Naive B cell (primary cell): ENCODE measurements at regions not wholly inside any gene's neighbourhood (a gene's known extent, or its start where the extent isn't known, plus 50 kb on each side); places are given as distances from the start of the nearest gene placed in this dataset.

Experiments
- ATAC-seq, 2 donors: fragments of 150-1000 bp; cut with Tn5 transposase; 2 replicates each; pipeline ENCODE4 v1.10.0; 2021; ENCODE audit warnings: low read depth in 2 of 2, mild to moderate bottlenecking in 2 of 2, moderate library complexity in 2 of 2
- DNase-seq: peaks from one replicate; pipeline ENCODE4 v3.0.0; 2022
- H3K27ac Mint-ChIP-seq, 6 donors: one replicate each; pipeline ENCODE4 v1.8.0; 2020 to 2022; ENCODE audit warnings: mild to moderate bottlenecking in 6 of 6, mixed read lengths in 6 of 6, moderate library complexity in 5 of 6, inconsistent platforms in 2 of 6
- H3K27me3 Mint-ChIP-seq, 3 donors: one replicate each; pipeline ENCODE4 v1.8.0; 2021 to 2022; ENCODE audit warnings: mixed read lengths in 3 of 3, mild to moderate bottlenecking in 1 of 3
- H3K36me3 Mint-ChIP-seq, 2 donors: one replicate each; pipeline ENCODE4 v1.8.0; 2020 to 2022; ENCODE audit warnings: mixed read lengths in 2 of 2, inconsistent platforms in 1 of 2, mild to moderate bottlenecking in 1 of 2
- H3K4me1 Mint-ChIP-seq, 3 donors: one replicate each; pipeline ENCODE4 v1.8.0; 2020 to 2022; ENCODE audit warnings: mixed read lengths in 3 of 3, inconsistent platforms in 1 of 3, mild to moderate bottlenecking in 1 of 3, moderate library complexity in 1 of 3
- H3K4me3 Mint-ChIP-seq, 8 donors: one replicate each; pipeline ENCODE4 v1.8.0; 2020 to 2022; ENCODE audit warnings: mild to moderate bottlenecking in 8 of 8, mixed read lengths in 8 of 8, moderate library complexity in 8 of 8, inconsistent platforms in 2 of 8
- H3K9me3 Mint-ChIP-seq, 7 donors: one replicate each; pipeline ENCODE4 v1.8.0; 2020 to 2022; ENCODE audit warnings: mixed read lengths in 7 of 7, mild to moderate bottlenecking in 5 of 7, inconsistent platforms in 2 of 7, moderate library complexity in 1 of 7

DNA sequence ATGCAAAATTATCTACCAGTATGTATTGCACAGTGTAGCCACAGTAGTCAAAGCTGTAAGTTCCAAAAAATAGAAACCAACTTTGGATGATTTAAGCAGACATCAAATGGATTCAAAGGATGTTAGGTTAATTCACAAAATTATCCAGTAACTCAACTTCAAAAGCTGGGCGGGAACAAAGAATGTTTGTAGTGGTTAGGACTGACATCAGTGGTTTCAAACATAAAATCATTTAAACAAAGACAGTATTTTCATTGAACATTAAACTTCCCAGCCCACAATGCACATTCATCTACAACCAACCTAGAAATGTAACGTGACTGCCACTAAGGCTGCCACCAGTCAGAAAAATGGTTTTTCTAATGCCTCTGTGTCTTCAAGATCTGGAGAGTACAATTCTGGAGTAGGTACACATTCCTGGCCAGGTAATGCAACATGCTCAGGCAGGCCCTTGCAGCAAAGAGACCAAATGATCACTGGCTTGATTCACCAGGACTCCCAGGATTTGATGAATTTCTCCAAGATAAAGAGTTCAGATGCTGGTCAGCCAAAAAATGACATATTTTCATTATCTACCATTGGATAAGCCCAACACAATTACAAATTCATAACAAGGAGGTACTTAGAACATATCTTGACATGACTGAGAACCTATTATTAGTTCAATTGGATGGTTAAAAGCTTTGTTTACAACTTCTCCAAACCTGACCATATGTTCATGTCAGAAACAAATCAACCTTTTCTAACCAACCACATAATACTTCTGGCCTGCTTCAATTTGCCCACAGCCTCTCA, 189.8 kb upstream of the CNTN4 start:
- no peaks in the 10 kb centered on the region for H3K36me3 Mint-ChIP-seq
- ATAC-seq (no peak), DNase-seq (no peak)
- H3K4me3 Mint-ChIP-seq = no peak overlapping the region
- no peaks in the 10 kb centered on the region for H3K27me3 Mint-ChIP-seq
- peaks cover 2 to 8% (median 4%) of the 10 kb centered on the region in 7 donors for H3K9me3 Mint-ChIP-seq
- no peak overlapping the region for H3K27ac Mint-ChIP-seq
- no peaks in the 10 kb centered on the region for H3K4me1 Mint-ChIP-seq

DNA sequence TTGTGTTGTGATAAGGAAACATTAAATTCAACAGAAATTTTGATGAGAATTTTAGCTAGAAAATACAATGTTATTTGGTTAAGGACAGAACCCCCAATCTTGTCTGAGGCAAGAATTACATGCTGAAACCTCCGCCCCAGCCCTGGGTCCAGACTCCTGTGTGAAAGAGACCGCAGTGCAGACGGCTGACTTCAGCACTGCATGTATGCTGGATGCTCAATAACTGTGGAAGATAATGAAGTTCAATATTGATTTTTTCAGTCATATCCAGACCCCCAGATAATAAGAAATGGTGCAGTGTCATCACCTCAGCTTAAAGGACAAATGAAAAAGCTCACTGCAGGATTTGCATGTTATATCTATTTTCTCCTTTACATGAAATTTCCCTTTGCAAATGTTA, 188.3 kb upstream of the CNTN4 start:
- no peaks in the 10 kb centered on the region for H3K4me1 Mint-ChIP-seq
- H3K4me3 Mint-ChIP-seq = no peak overlapping the region
- H3K36me3 Mint-ChIP-seq = no peaks in the 10 kb centered on the region
- ATAC-seq = no peak
- H3K27me3 Mint-ChIP-seq = no peaks in the 10 kb centered on the region
- no peak for DNase-seq
- peaks cover 0 to 8% (median 4%) of the 10 kb centered on the region in 7 donors for H3K9me3 Mint-ChIP-seq
- no peak overlapping the region for H3K27ac Mint-ChIP-seq

DNA sequence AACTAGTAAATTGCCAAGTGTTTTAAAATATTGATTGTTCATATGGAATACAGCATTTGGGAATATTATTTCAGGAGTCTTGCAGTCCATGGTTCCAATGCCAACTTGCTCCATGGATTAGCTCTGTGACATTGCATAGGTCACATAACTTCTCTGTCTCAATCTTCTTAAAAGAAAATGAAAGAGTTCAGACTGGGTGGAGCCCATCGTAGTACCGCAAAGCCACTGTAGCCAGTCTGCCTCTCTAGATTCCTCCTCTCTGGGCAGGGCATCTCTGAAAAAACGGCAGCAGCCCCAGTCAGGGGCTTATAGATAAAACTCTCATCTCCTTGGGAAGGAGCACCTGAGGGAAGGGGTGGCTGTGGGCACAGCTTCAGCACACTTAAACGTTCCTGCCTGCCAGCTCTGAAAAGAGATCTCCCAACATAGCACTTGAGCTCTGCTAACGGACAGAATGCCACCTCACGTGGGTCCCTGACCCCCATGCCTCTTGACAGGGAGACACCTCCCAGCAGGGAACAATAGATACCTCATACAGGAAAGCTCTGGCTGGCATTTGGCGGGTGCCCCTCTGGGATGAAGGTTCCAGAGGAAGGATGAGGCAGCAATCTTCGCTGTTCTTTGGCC, 168.8 kb upstream of the CNTN4 start:
- peaks cover 3 to 21% (median 9%) of the 10 kb centered on the region in 7 donors for H3K9me3 Mint-ChIP-seq
- DNase-seq (no peak), ATAC-seq (no peak)
- H3K4me3 Mint-ChIP-seq = no peak overlapping the region
- no peaks in the 10 kb centered on the region for H3K36me3 Mint-ChIP-seq
- no peaks in the 10 kb centered on the region for H3K4me1 Mint-ChIP-seq
- H3K27me3 Mint-ChIP-seq = no peaks in the 10 kb centered on the region
- H3K27ac Mint-ChIP-seq = no peak overlapping the region

DNA sequence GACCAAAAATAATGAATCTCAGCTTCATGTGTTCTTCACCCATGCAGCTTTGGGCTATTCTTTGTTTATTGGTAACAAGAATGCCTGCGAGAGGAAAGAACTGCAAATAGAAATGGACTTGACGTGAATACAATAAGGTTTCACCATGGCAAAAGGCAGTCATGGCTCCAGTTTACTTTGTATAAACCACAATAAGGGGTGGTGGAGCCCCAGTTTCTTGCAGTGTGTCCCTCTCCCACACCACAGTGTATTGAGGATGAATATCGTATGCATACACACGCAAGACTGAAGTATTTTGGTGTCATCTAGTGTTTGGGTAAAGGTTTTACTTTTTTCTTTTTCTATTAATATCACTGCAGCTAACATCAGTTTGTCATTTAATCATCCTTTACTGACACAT, 159.7 kb upstream of the CNTN4 start:
- no peak for ATAC-seq
- peaks cover 0 to 13% (median 5%) of the 10 kb centered on the region in 7 donors for H3K9me3 Mint-ChIP-seq
- H3K36me3 Mint-ChIP-seq = no peaks in the 10 kb centered on the region
- DNase-seq = no peak
- H3K27ac Mint-ChIP-seq = no peak overlapping the region
- H3K4me3 Mint-ChIP-seq = no peak overlapping the region
- H3K4me1 Mint-ChIP-seq = no peaks in the 10 kb centered on the region
- no peaks in the 10 kb centered on the region for H3K27me3 Mint-ChIP-seq

DNA sequence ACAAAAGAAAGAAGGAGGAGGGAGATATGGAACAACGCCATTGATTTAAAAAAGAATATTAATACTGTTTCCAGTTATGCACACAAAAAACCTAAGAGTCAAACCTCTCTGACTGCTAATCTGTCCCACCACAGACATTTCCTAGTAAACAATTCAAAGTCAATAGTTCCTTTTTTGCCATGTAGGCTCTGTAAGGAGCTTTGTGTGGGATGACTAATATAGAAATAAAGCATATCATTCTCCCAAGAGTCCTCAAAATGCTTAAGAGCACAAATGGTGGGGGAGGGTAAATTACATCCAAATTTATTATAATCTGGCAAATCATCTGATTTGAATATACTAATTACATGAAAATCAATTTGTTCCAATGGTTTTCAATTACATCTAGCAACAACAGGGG, 155.9 kb upstream of the CNTN4 start:
- H3K9me3 Mint-ChIP-seq = peaks cover 0 to 8% (median 2%) of the 10 kb centered on the region in 7 donors
- H3K36me3 Mint-ChIP-seq = no peaks in the 10 kb centered on the region
- H3K27me3 Mint-ChIP-seq = no peaks in the 10 kb centered on the region
- H3K4me1 Mint-ChIP-seq = no peaks in the 10 kb centered on the region
- DNase-seq = no peak
- H3K27ac Mint-ChIP-seq = no peak overlapping the region
- no peak for ATAC-seq
- H3K4me3 Mint-ChIP-seq = no peak overlapping the region

DNA sequence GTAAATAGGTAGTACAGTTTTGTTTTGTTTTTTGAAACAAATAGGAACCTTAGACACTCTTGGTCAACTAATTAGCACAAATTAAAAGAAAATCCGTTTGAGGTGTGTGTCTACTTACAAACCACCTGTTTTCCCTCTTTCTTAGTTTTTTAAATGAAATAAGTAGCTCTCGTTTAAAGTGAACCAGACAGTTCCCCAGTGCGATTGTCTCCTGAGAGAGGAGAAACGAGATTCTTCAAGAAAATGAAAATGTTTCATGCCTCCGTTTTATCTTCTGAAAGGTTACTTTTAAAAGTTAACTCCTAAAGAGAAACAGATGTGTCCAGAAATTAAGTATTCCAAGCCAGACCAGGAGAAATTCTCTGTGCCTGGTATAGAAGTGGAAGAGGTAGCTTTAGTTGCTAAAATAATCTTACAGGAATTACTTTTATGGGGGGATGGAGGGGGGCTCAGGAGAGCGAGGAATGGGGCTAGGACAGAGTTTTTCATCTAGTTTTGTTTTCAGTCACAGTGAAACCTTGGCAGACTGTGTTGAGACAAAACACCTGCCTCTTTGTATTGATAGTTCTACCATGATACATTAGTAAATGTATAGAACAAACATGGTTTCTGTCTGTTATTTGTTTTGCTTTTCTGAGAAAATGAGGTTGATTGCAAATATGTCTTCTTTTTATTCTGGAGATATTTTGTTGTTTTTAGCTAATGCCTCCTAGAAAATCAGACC, 155.1 kb upstream of the CNTN4 start:
- H3K4me1 Mint-ChIP-seq = no peaks in the 10 kb centered on the region
- no peak for DNase-seq
- no peak overlapping the region for H3K27ac Mint-ChIP-seq
- no peak overlapping the region for H3K4me3 Mint-ChIP-seq
- peaks cover 0 to 8% (median 4%) of the 10 kb centered on the region in 7 donors for H3K9me3 Mint-ChIP-seq
- no peaks in the 10 kb centered on the region for H3K27me3 Mint-ChIP-seq
- H3K36me3 Mint-ChIP-seq = no peaks in the 10 kb centered on the region
- no peak for ATAC-seq

DNA sequence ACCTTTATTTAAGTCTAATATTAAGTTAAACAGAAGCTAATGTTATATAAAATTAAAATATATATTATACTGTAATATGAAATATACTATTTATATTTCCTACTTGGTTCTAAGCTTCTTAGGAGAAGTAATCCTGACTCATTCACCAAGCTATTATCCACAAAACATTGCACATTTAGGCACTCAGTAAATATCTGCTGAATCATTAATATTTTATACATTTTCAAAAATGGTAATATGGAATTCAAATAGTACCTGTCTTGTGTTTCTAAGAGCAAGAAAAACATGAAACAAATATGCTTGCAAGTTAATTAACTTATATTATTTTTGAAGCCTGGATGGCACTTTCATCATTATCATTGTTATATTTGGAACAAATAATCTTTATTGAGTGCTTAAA, 153.0 kb upstream of the CNTN4 start:
- Mint-ChIP-seq H3K9me3 (peaks cover 0 to 6% (median 2%) of the 10 kb centered on the region in 7 donors), H3K4me3 (no peak overlapping the region), H3K27me3 (no peaks in the 10 kb centered on the region), H3K36me3 (no peaks in the 10 kb centered on the region), H3K27ac (no peak overlapping the region), H3K4me1 (no peaks in the 10 kb centered on the region)
- no peak for DNase-seq
- ATAC-seq = no peak

DNA sequence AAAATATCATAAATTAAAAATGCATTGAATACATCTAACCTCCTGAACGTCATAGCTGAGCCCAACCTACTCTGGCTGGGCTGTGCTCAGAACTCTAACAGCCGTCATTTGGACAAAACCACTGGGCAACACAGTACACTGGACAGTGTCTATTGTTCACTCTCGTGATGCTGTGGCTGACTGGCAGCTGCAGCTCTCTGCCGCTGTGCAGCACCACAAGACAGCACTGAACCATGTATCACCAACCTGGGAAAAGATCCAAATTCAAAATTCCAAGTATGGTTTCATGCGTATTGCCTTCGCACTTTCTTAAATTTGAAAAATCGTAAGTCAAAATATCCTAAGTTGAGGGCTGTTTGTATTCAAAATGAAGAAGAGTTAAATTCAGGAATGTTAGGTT, 145.1 kb upstream of the CNTN4 start:
- ATAC-seq (no peak), DNase-seq (no peak)
- Mint-ChIP-seq H3K9me3 (peaks cover 0 to 3% (median under 1%) of the 10 kb centered on the region in 7 donors), H3K27ac (no peak overlapping the region), H3K4me3 (no peak overlapping the region), H3K27me3 (no peaks in the 10 kb centered on the region), H3K36me3 (no peaks in the 10 kb centered on the region), H3K4me1 (no peaks in the 10 kb centered on the region)

DNA sequence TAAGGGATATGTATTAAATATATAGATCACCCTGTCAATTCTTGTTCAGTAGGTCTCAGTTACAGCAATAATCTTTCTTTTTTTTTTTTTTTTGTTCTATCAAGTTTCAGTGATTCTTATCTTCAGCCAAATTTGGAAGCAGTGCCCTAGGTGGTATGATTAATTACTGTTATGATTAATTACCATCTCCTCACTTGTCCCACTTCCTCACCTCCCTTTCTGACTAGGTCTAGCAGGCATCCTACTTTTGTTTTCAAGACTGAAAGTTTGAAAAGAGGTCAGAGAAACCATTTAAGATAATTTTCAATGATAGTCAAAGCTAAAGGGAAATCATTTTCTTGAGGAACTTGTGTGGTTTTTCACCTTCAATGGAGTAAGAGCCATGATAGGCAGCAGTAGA, 144.0 kb upstream of the CNTN4 start:
- Mint-ChIP-seq H3K36me3 (no peaks in the 10 kb centered on the region), H3K9me3 (peaks cover 0 to 9% (median 3%) of the 10 kb centered on the region in 7 donors), H3K4me3 (no peak overlapping the region), H3K27ac (no peak overlapping the region), H3K4me1 (no peaks in the 10 kb centered on the region), H3K27me3 (no peaks in the 10 kb centered on the region)
- DNase-seq (no peak), ATAC-seq (no peak)

DNA sequence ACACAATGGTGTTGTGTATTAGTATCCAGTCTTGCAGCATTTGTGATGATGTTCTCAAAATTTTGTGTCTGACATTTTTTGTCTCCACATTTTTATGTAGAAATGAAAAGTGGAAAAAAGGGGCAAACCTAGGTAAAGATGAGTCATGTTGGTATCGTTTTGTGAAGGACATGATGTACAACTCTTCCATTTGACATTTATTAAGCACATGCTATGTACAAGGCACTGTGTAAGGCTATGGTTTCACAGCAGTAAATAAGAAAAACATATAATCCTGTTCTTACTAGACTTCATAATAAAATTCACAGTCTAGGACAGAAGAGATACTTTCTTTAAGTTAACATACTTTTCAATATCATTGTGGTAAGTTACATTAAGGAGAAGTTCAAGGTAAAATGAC, 143.5 kb upstream of the CNTN4 start:
- ATAC-seq (no peak), DNase-seq (no peak)
- H3K4me1 Mint-ChIP-seq = no peaks in the 10 kb centered on the region
- no peaks in the 10 kb centered on the region for H3K36me3 Mint-ChIP-seq
- H3K9me3 Mint-ChIP-seq = peaks cover 0 to 9% (median 3%) of the 10 kb centered on the region in 7 donors
- H3K27ac Mint-ChIP-seq = no peak overlapping the region
- no peaks in the 10 kb centered on the region for H3K27me3 Mint-ChIP-seq
- no peak overlapping the region for H3K4me3 Mint-ChIP-seq

DNA sequence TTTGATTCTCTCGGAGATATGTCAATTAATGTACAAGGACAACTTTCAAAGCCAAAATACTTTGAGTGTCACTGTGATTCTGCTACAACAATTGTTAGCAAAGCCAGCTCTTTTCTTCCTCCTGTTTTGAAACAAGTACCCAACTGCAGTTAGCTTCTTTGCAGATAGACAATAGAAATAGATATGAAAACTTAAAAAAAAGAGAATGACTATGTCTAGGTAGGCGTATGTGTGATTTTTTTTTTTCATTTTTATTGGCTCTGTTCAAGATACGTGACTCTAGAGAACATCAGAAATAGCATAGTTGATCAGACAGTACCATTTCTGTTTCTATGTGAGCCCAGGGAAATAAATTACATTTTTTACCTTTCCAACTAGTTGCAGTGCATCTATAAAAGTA, 142.9 kb upstream of the CNTN4 start:
- Mint-ChIP-seq H3K4me3 (no peak overlapping the region), H3K36me3 (no peaks in the 10 kb centered on the region), H3K4me1 (no peaks in the 10 kb centered on the region), H3K9me3 (peaks cover 0 to 9% (median 3%) of the 10 kb centered on the region in 7 donors), H3K27me3 (no peaks in the 10 kb centered on the region), H3K27ac (no peak overlapping the region)
- DNase-seq = no peak
- ATAC-seq = no peak

DNA sequence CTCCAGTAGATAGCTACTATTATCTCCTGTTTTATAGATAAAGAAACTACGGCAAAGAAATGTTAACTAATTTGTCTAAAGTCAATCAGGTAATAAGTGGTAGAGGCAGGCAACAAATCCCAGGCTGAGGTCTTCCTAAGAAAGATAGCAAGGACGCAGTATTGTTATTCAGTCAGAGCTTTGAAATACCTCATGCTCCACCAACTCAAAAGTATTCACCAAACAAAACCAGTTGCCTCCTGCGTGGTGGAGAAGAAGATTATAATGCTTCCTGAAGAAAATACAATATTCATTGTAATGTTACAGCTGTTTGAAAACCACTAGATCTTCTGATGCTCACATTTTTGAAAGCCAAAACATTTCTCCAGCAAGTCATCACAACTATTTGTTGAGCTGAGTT, 138.2 kb upstream of the CNTN4 start:
- Mint-ChIP-seq H3K36me3 (no peaks in the 10 kb centered on the region), H3K9me3 (peaks cover 0 to 9% (median 3%) of the 10 kb centered on the region in 7 donors), H3K4me3 (no peak overlapping the region), H3K4me1 (no peaks in the 10 kb centered on the region), H3K27ac (no peak overlapping the region), H3K27me3 (no peaks in the 10 kb centered on the region)
- ATAC-seq = no peak
- no peak for DNase-seq

DNA sequence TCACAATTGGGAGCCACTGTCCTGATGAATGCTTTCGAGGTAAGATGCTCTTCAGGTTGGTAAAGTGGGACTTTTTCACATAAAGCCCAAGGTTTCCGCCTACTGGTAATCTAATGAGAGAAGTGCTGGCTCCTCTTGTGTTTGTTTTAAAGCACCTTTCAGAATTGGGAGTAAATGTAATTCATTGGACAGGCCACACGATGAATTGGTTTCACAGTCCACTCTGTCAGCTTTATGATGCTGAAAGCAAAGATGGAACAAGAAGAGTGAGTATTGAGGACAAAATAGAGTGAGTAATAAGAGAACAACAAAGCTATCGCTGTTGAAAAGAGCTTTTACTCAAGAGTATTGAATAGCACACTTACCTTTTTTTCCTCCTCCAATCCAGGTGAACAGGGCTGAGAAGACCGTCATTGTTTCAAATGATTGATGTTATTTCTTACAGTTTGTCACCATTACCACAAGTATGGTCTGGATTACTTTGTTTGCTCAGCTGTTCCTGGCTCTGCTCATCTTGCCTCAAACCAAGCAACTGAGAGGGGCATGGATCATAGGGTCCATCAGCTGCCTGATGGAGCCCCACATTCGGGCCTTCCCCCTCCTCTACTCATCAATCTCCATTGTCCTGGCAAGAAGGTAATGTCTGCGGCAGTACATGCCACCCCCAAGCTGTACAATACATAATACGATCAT, 136.1 kb upstream of the CNTN4 start:
- Mint-ChIP-seq H3K4me1 (no peaks in the 10 kb centered on the region), H3K4me3 (no peak overlapping the region), H3K27me3 (no peaks in the 10 kb centered on the region), H3K9me3 (peaks cover 0 to 9% (median 3%) of the 10 kb centered on the region in 7 donors), H3K27ac (no peak overlapping the region), H3K36me3 (no peaks in the 10 kb centered on the region)
- no peak for DNase-seq
- ATAC-seq = no peak
